Transverse colon (tissue), 4 donors: ENCODE measurements at regions not wholly inside any gene's neighbourhood (a gene's known extent, or its start where the extent isn't known, plus 50 kb on each side); places are given as distances from the start of the nearest gene placed in this dataset.

ENCODE experiments used
- EP300 ChIP-seq: sonication (generic); formaldehyde crosslinking; IDR thresholded peaks from one replicate; pipeline ENCODE4 v1.6.1; 2017; ENCODE audit warnings: antibody characterized with exemption, low read depth
- POLR2A ChIP-seq: fragments of 450-650 bp; IDR thresholded peaks from one replicate; pipeline ENCODE4 v1.6.1; 2016; ENCODE audit warnings: antibody characterized with exemption, mild to moderate bottlenecking, moderate library complexity
- POLR2AphosphoS5 ChIP-seq, 3 donors: sonication (generic); formaldehyde crosslinking; IDR thresholded peaks; one replicate each; pipeline ENCODE4 v1.6.1; 2016; ENCODE audit warnings: antibody characterized with exemption in 3 of 3
- TF ChIP-seq, protein P1 (sequence below), 5 experiments: fragments of 200-600 bp in 3 of 5; fragments of 450-650 bp in 2 of 5; sonication (generic) in 3 of 5; IDR thresholded peaks; 1 replicate in 2 of 5; 2 replicates in 3 of 5; pipeline ENCODE4 v1.5.1; 2016 to 2017; ENCODE audit warnings: antibody characterized with exemption in 5 of 5, inconsistent platforms in 3 of 5, mild to moderate bottlenecking in 2 of 5, moderate library complexity in 1 of 5

- TF ChIP-seq POLR2AphosphoS5 (IDR thresholded peaks at IDR 0.05) (no peak), EP300 (no peak), POLR2A (no peak)
- TF ChIP-seq, protein P1, sequence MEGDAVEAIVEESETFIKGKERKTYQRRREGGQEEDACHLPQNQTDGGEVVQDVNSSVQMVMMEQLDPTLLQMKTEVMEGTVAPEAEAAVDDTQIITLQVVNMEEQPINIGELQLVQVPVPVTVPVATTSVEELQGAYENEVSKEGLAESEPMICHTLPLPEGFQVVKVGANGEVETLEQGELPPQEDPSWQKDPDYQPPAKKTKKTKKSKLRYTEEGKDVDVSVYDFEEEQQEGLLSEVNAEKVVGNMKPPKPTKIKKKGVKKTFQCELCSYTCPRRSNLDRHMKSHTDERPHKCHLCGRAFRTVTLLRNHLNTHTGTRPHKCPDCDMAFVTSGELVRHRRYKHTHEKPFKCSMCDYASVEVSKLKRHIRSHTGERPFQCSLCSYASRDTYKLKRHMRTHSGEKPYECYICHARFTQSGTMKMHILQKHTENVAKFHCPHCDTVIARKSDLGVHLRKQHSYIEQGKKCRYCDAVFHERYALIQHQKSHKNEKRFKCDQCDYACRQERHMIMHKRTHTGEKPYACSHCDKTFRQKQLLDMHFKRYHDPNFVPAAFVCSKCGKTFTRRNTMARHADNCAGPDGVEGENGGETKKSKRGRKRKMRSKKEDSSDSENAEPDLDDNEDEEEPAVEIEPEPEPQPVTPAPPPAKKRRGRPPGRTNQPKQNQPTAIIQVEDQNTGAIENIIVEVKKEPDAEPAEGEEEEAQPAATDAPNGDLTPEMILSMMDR (IDR thresholded peaks at IDR 0.05) = no peak
Measured at GRCh38 chr6:106844930-106845329, 129.6 kb downstream of the CD24 start.
